ENCODE measurements at regions not wholly inside any gene's neighbourhood (a gene's known extent, or its start where the extent isn't known, plus 50 kb on each side); places are given as distances from the start of the nearest gene placed in this dataset.

DNA sequence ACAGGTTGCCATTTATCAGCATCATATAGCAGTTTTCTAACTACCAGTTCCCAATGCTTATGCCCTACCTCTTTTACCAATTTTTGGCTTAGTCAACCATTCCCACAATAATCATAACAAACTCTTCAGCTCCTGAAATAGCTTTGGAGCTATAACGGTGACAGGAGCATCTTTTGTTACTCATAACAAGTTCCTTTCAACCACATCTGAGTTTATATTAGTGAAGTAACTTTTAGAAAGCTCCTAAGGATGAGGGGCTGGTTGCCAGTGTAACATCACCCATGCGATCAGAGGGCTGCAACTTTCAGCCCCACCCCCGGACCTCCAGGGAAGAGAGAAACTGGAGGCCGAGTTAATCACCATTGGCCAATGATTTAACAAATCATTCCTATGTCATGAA is 495.3 kb upstream of the RASGRP1 start:
- Histone ChIP-seq H4K20me1 (ENCODE audit: insufficient read depth) (no peaks in the 10 kb centered on the region), H3K4me2 (ENCODE audit: low read length) (no peak overlapping the region), H3K27ac (ENCODE audit: low read length) (no peak overlapping the region), H3K9me3 (ENCODE audit: low read length) (no peaks in the 10 kb centered on the region), H3K27me3 (ENCODE audit: insufficient read depth, low read depth, low read length) (no peaks in the 10 kb centered on the region), H3K79me2 (replicated peaks; ENCODE audit: insufficient read depth, low read length) (no peaks in the 10 kb centered on the region), H3K4me3 (ENCODE audit: low read length) (no peak overlapping the region), H3K9me2 (ENCODE audit: insufficient read depth, low read length) (no peaks in the 10 kb centered on the region), H3K36me3 (ENCODE audit: insufficient read depth, low read length) (no peaks in the 10 kb centered on the region), H3F3A (ENCODE audit: insufficient read depth, low read length, poor library complexity, severe bottlenecking) (no peaks in the 10 kb centered on the region), H2AFZ (ENCODE audit: low read depth, low read length) (no peak overlapping the region), H3K9ac (ENCODE audit: low read length) (no peak overlapping the region)
- TF ChIP-seq, protein P1, sequence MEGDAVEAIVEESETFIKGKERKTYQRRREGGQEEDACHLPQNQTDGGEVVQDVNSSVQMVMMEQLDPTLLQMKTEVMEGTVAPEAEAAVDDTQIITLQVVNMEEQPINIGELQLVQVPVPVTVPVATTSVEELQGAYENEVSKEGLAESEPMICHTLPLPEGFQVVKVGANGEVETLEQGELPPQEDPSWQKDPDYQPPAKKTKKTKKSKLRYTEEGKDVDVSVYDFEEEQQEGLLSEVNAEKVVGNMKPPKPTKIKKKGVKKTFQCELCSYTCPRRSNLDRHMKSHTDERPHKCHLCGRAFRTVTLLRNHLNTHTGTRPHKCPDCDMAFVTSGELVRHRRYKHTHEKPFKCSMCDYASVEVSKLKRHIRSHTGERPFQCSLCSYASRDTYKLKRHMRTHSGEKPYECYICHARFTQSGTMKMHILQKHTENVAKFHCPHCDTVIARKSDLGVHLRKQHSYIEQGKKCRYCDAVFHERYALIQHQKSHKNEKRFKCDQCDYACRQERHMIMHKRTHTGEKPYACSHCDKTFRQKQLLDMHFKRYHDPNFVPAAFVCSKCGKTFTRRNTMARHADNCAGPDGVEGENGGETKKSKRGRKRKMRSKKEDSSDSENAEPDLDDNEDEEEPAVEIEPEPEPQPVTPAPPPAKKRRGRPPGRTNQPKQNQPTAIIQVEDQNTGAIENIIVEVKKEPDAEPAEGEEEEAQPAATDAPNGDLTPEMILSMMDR (IDR thresholded peaks at IDR 0.05; ENCODE audit: poor library complexity, severe bottlenecking) = no peak
- no peak for TF ChIP-seq MXI1 (conservative IDR thresholded peaks at IDR 0.05; ENCODE audit: poor library complexity, severe bottlenecking)
- no peak for TF ChIP-seq SMC3 (conservative IDR thresholded peaks at IDR 0.05; ENCODE audit: poor library complexity)
- no peak for TF ChIP-seq RAD21 (conservative IDR thresholded peaks at IDR 0.05)
- TF ChIP-seq, protein P2, sequence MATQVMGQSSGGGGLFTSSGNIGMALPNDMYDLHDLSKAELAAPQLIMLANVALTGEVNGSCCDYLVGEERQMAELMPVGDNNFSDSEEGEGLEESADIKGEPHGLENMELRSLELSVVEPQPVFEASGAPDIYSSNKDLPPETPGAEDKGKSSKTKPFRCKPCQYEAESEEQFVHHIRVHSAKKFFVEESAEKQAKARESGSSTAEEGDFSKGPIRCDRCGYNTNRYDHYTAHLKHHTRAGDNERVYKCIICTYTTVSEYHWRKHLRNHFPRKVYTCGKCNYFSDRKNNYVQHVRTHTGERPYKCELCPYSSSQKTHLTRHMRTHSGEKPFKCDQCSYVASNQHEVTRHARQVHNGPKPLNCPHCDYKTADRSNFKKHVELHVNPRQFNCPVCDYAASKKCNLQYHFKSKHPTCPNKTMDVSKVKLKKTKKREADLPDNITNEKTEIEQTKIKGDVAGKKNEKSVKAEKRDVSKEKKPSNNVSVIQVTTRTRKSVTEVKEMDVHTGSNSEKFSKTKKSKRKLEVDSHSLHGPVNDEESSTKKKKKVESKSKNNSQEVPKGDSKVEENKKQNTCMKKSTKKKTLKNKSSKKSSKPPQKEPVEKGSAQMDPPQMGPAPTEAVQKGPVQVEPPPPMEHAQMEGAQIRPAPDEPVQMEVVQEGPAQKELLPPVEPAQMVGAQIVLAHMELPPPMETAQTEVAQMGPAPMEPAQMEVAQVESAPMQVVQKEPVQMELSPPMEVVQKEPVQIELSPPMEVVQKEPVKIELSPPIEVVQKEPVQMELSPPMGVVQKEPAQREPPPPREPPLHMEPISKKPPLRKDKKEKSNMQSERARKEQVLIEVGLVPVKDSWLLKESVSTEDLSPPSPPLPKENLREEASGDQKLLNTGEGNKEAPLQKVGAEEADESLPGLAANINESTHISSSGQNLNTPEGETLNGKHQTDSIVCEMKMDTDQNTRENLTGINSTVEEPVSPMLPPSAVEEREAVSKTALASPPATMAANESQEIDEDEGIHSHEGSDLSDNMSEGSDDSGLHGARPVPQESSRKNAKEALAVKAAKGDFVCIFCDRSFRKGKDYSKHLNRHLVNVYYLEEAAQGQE (IDR thresholded peaks at IDR 0.05; ENCODE audit: borderline replicate concordance) = no peak
- no peak for TF ChIP-seq EZH2 (IDR thresholded peaks at IDR 0.05; ENCODE audit: borderline replicate concordance, insufficient read depth, low read length, poor library complexity, severe bottlenecking)
- no peak for TF ChIP-seq TAF1 (IDR thresholded peaks at IDR 0.05; ENCODE audit: low read depth)
- no peak for TF ChIP-seq EP300 (conservative IDR thresholded peaks at IDR 0.05; ENCODE audit: poor library complexity, severe bottlenecking)

DNA sequence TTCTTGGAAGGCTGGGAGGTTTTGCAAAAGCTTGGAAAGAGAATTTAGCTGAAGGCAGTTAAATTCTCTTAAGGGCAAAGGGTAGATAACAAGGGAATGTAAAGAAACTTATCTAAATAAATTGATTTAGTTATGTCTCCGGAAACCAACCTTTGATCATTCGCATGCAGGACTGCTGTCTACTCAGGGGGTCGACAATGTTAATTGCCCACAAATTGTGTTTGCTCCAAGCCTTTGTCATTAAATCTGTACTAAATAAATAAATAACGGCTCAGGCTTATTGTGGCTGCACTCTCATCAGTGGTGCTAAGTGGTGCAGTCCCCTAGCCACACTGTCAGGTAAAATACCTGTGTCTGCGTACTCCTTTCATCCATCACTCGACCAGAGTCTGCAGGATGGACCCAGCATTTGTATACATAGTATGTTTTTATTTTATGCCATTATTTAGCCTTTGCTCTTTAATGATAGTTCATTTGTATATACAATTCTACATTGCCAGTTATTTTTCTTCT is 497.4 kb upstream of the RASGRP1 start:
- no peak overlapping the region for H3K4me3 ChIP-seq (ENCODE audit: low read length)
- no peaks in the 10 kb centered on the region for H3K9me2 ChIP-seq (ENCODE audit: insufficient read depth, low read length)
- TF ChIP-seq, protein P2 (IDR thresholded peaks at IDR 0.05; ENCODE audit: borderline replicate concordance) = no peak
- H4K20me1 ChIP-seq (ENCODE audit: insufficient read depth) = no peaks in the 10 kb centered on the region
- no peaks in the 10 kb centered on the region for H3K79me2 ChIP-seq (replicated peaks; ENCODE audit: insufficient read depth, low read length)
- no peaks in the 10 kb centered on the region for H3K9me3 ChIP-seq (ENCODE audit: low read length)
- H3K4me2 ChIP-seq (ENCODE audit: low read length) = no peak overlapping the region
- no peak overlapping the region for H3K9ac ChIP-seq (ENCODE audit: low read length)
- no peaks in the 10 kb centered on the region for H3K36me3 ChIP-seq (ENCODE audit: insufficient read depth, low read length)
- H2AFZ ChIP-seq (ENCODE audit: low read depth, low read length) = no peak overlapping the region
- no peaks in the 10 kb centered on the region for H3F3A ChIP-seq (ENCODE audit: insufficient read depth, low read length, poor library complexity, severe bottlenecking)
- H3K27ac ChIP-seq (ENCODE audit: low read length) = no peak overlapping the region
- H3K27me3 ChIP-seq (ENCODE audit: insufficient read depth, low read depth, low read length) = no peaks in the 10 kb centered on the region
